HG03342 (cell line): ENCODE measurements at regions not wholly inside any gene's neighbourhood (a gene's known extent, or its start where the extent isn't known, plus 50 kb on each side); places are given as distances from the start of the nearest gene placed in this dataset.
"Not testable (repeated sequence)": the region's sequence is repeated elsewhere in the genome, so short reads cannot be mapped to it uniquely, and the experiment has no call there.

ENCODE experiments used
- ATAC-seq: cut with Tn5 transposase; IDR thresholded peaks from one replicate; pipeline ENCODE4 v1.9.1; 2021; ENCODE audit warnings: mild to moderate bottlenecking, moderate library complexity; ENCODE audit not compliant: unreplicated experiment

GRCh38 chr4:44988011-44988410 lies 261.7 kb upstream of the GNPDA2 start:
- no peak for ATAC-seq

- no peak for ATAC-seq
Measured at GRCh38 chr4:44985938-44986337, 259.6 kb upstream of the GNPDA2 start.

GRCh38 chr4:44985152-44985551 lies 258.8 kb upstream of the GNPDA2 start:
- ATAC-seq = no peak

- no peak for ATAC-seq
Measured at GRCh38 chr4:44984083-44984482, 257.7 kb upstream of the GNPDA2 start.

GRCh38 chr4:44983083-44983482 lies 256.7 kb upstream of the GNPDA2 start:
- ATAC-seq = no peak

- ATAC-seq = no peak
Measured at GRCh38 chr4:44978020-44978419, 251.7 kb upstream of the GNPDA2 start.

- ATAC-seq = no peak
Measured at GRCh38 chr4:44965435-44966095, 239.2 kb upstream of the GNPDA2 start.

GRCh38 chr4:44964086-44964485 lies 237.7 kb upstream of the GNPDA2 start:
- ATAC-seq = not testable (repeated sequence)

GRCh38 chr4:44961001-44961755 lies 234.8 kb upstream of the GNPDA2 start:
- no peak for ATAC-seq

- no peak for ATAC-seq
Measured at GRCh38 chr4:44931720-44932119, 205.4 kb upstream of the GNPDA2 start.

GRCh38 chr4:44928785-44929184 lies 202.4 kb upstream of the GNPDA2 start:
- no peak for ATAC-seq

- peak; percentile 70 for ATAC-seq
Measured at GRCh38 chr4:44927399-44928380, 201.3 kb upstream of the GNPDA2 start.

GRCh38 chr4:44916411-44916810 lies 190.1 kb upstream of the GNPDA2 start:
- peak; percentile 64 for ATAC-seq

- ATAC-seq = no peak
Measured at GRCh38 chr4:44914748-44915147, 188.4 kb upstream of the GNPDA2 start.

GRCh38 chr4:44914223-44914622 lies 187.9 kb upstream of the GNPDA2 start:
- no peak for ATAC-seq

GRCh38 chr4:44912980-44913379 lies 186.6 kb upstream of the GNPDA2 start:
- no peak for ATAC-seq

GRCh38 chr4:44908565-44908964 lies 182.2 kb upstream of the GNPDA2 start:
- ATAC-seq = no peak

- ATAC-seq = no peak
Measured at GRCh38 chr4:44872246-44872645, 145.9 kb upstream of the GNPDA2 start.

- no peak for ATAC-seq
Measured at GRCh38 chr4:44871133-44871532, 144.8 kb upstream of the GNPDA2 start.

- ATAC-seq = no peak
Measured at GRCh38 chr4:44869985-44870384, 143.6 kb upstream of the GNPDA2 start.

- ATAC-seq = no peak
Measured at GRCh38 chr4:44869222-44869882, 143.0 kb upstream of the GNPDA2 start.
